MCF 10A (cell line): ENCODE measurements at regions not wholly inside any gene's neighbourhood (a gene's known extent, or its start where the extent isn't known, plus 50 kb on each side); places are given as distances from the start of the nearest gene placed in this dataset.

ENCODE experiments used
- BruUV-seq: library from RNA; stranded (reverse); fragments of 400-500 nt; replicated peaks from 2 replicates; lab custom pipeline; 2021; lab: Mats Ljungman, UMichigan
- CTCF ChIA-PET: fragments of 300-600 bp; sonication (Branson Sonifier 250); formaldehyde crosslinking; extraction: SDS; loops from one replicate; lab custom pipeline; 2021; ENCODE audit warnings: antibody characterized with exemption, inconsistent platforms; lab: Yijun Ruan, JAX
- POLR2A ChIA-PET: fragments of 300-600, 350-650 bp; sonication (Branson Sonifier 250); formaldehyde crosslinking; extraction: SDS; loops from one replicate; lab custom pipeline; 2020; ENCODE audit warnings: antibody characterized with exemption, inconsistent platforms; lab: Yijun Ruan, JAX
- DNase-seq: peaks from one replicate; pipeline ENCODE4 v3.0.0-alpha.2; 2018; ENCODE audit not compliant: unreplicated experiment
- H3K27ac Mint-ChIP-seq: one replicate; pipeline ENCODE4 v1.8.0; 2022; ENCODE audit warnings: mild to moderate bottlenecking, low read depth, mixed read lengths; ENCODE audit not compliant: unreplicated experiment
- H3K27me3 Mint-ChIP-seq: one replicate; pipeline ENCODE4 v1.8.0; 2022; ENCODE audit warnings: mixed read lengths; ENCODE audit not compliant: insufficient read depth, unreplicated experiment
- H3K36me3 Mint-ChIP-seq: one replicate; pipeline ENCODE4 v1.8.0; 2022; ENCODE audit warnings: mild to moderate bottlenecking, moderate library complexity, mixed read lengths; ENCODE audit not compliant: insufficient read depth, unreplicated experiment
- H3K4me1 Mint-ChIP-seq: one replicate; pipeline ENCODE4 v1.8.0; 2022; ENCODE audit warnings: mixed read lengths; ENCODE audit not compliant: insufficient read depth, unreplicated experiment
- H3K4me3 Mint-ChIP-seq: one replicate; pipeline ENCODE4 v1.8.0; 2022; ENCODE audit warnings: mild to moderate bottlenecking, moderate library complexity, mixed read lengths; ENCODE audit not compliant: unreplicated experiment
- H3K9me3 Mint-ChIP-seq: one replicate; pipeline ENCODE4 v1.8.0; 2022; ENCODE audit warnings: mixed read lengths; ENCODE audit not compliant: unreplicated experiment
- intact Hi-C: fragments of 100-400 bp; cut with micrococcal nuclease; formaldehyde crosslinking; loops from 2 replicates; pipeline ENCODE4 v1.14.1; 2022
- TF ChIP-seq, protein P1 (sequence below): fragments of 200-600 bp; IDR thresholded peaks from one replicate; pipeline ENCODE4 v1.8.0; 2022; ENCODE audit warnings: antibody characterized with exemption, mild to moderate bottlenecking; ENCODE audit not compliant: unreplicated experiment

GRCh38 chr13:103639326-103639725, 573.1 kb upstream of the SLC10A2 start:
- no peak overlapping the region for H3K4me3 Mint-ChIP-seq
- intact Hi-C loops = no loop called here
- H3K4me1 Mint-ChIP-seq = peaks cover 5% of the 10 kb centered on the region
- TF ChIP-seq, protein P1, sequence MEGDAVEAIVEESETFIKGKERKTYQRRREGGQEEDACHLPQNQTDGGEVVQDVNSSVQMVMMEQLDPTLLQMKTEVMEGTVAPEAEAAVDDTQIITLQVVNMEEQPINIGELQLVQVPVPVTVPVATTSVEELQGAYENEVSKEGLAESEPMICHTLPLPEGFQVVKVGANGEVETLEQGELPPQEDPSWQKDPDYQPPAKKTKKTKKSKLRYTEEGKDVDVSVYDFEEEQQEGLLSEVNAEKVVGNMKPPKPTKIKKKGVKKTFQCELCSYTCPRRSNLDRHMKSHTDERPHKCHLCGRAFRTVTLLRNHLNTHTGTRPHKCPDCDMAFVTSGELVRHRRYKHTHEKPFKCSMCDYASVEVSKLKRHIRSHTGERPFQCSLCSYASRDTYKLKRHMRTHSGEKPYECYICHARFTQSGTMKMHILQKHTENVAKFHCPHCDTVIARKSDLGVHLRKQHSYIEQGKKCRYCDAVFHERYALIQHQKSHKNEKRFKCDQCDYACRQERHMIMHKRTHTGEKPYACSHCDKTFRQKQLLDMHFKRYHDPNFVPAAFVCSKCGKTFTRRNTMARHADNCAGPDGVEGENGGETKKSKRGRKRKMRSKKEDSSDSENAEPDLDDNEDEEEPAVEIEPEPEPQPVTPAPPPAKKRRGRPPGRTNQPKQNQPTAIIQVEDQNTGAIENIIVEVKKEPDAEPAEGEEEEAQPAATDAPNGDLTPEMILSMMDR = no peak
- ChIA-PET POLR2A (no interaction called here), CTCF (interaction anchor here (0.6 to 0.7 kb wide), 2 partner anchors 21 to 939 kb away, joined by 3 to 5 read pairs; no protein-coding TSS in a partner anchor)
- no peaks in the 10 kb centered on the region for H3K36me3 Mint-ChIP-seq
- H3K9me3 Mint-ChIP-seq = no peaks in the 10 kb centered on the region
- H3K27me3 Mint-ChIP-seq = no peaks in the 10 kb centered on the region
- H3K27ac Mint-ChIP-seq = no peak overlapping the region
- DNase-seq = no peak
- no TSS peak for BruUV-seq

GRCh38 chr13:103638706-103639105, 572.5 kb upstream of the SLC10A2 start:
- H3K4me1 Mint-ChIP-seq = peaks cover 5% of the 10 kb centered on the region
- no TSS peak for BruUV-seq
- TF ChIP-seq, protein P1 = no peak
- POLR2A ChIA-PET = interaction anchor here (0.5 kb wide), 1 partner anchor 695 kb away, joined by 4 read pairs; no protein-coding TSS in a partner anchor
- DNase-seq = no peak
- CTCF ChIA-PET = interaction anchor here (0.6 to 0.7 kb wide), 3 partner anchors 20 to 940 kb away, joined by 3 to 5 read pairs (median 3); no protein-coding TSS in a partner anchor
- intact Hi-C loops = no loop called here
- H3K36me3 Mint-ChIP-seq = no peaks in the 10 kb centered on the region
- H3K9me3 Mint-ChIP-seq = no peaks in the 10 kb centered on the region
- H3K27me3 Mint-ChIP-seq = no peaks in the 10 kb centered on the region
- no peak overlapping the region for H3K27ac Mint-ChIP-seq
- H3K4me3 Mint-ChIP-seq = no peak overlapping the region

DNA sequence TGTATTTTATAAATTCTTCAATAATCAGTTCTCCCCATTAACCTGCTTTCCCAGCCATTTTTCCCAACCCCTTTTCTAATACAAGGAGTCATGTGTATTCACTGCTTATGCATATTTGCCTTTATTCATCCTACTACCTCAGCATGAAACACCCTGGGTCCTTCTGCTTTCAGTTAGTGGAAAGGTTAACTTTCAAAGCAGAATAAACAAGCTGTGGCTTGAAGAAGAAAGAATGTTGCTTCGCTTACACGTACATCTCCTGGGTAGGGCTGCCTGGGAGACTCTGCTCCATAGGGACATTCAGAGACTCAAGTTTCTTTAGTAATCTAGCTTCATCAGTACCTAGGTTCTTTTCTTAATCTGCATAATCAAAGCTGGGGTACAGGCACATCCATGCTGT, 567.8 kb upstream of the SLC10A2 start:
- ChIA-PET POLR2A (no interaction called here), CTCF (no interaction called here)
- no peaks in the 10 kb centered on the region for H3K9me3 Mint-ChIP-seq
- no peaks in the 10 kb centered on the region for H3K4me1 Mint-ChIP-seq
- TF ChIP-seq, protein P1 = no peak
- no peak overlapping the region for H3K4me3 Mint-ChIP-seq
- no peaks in the 10 kb centered on the region for H3K27me3 Mint-ChIP-seq
- H3K27ac Mint-ChIP-seq = no peak overlapping the region
- DNase-seq = no peak
- BruUV-seq = no TSS peak
- intact Hi-C loops = loop anchor here (5.0 kb wide), 1 partner anchor 413 kb away; no protein-coding TSS in a partner anchor
- no peaks in the 10 kb centered on the region for H3K36me3 Mint-ChIP-seq

- POLR2A ChIA-PET = no interaction called here
- H3K36me3 Mint-ChIP-seq = no peaks in the 10 kb centered on the region
- no peak for DNase-seq
- BruUV-seq = no TSS peak
- no peak overlapping the region for H3K4me3 Mint-ChIP-seq
- intact Hi-C loops = no loop called here
- no peaks in the 10 kb centered on the region for H3K9me3 Mint-ChIP-seq
- H3K4me1 Mint-ChIP-seq = no peaks in the 10 kb centered on the region
- no peak overlapping the region for H3K27ac Mint-ChIP-seq
- no peaks in the 10 kb centered on the region for H3K27me3 Mint-ChIP-seq
- TF ChIP-seq, protein P1 = no peak
- CTCF ChIA-PET = no interaction called here
These were observed 559.0 kb upstream of the SLC10A2 start for GRCh38 chr13:103625194-103625593.
